GM12878 (cell line): ENCODE measurements at regions not wholly inside any gene's neighbourhood (a gene's known extent, or its start where the extent isn't known, plus 50 kb on each side); places are given as distances from the start of the nearest gene placed in this dataset.

Source experiments
- ATAC-seq: fragments of 200-7000 bp; cut with Tn5 transposase; 3 replicates; pipeline ENCODE4 v1.9.1; 2020; ENCODE audit warnings: mild to moderate bottlenecking, moderate library complexity
- BruUV-seq: library from RNA; stranded (reverse); fragments of 400-500 nt; replicated peaks from 2 replicates; lab custom pipeline; 2021; lab: Mats Ljungman, UMichigan
- CTCF ChIA-PET: fragments of 300-600 bp; sonication (Branson Sonifier 250); formaldehyde crosslinking; extraction: SDS; loops from one replicate; lab custom pipeline; 2021; ENCODE audit warnings: inconsistent platforms; lab: Yijun Ruan, JAX
- POLR2A ChIA-PET: fragments of 350-600 bp; formaldehyde crosslinking; extraction: SDS; loops from one replicate; lab custom pipeline; 2021; ENCODE audit warnings: inconsistent platforms; lab: Charles Lee
- RAD21 ChIA-PET: fragments of 300-600 bp; sonication (Branson Sonifier 250); formaldehyde crosslinking; loops from one replicate; lab custom pipeline; 2023; ENCODE audit warnings: antibody characterized with exemption; ENCODE audit not compliant: unreplicated experiment; lab: Charles Lee
- SMC1A ChIA-PET: fragments of 300-600 bp; sonication (Branson Sonifier 250); formaldehyde crosslinking; loops from one replicate; lab custom pipeline; 2023; ENCODE audit not compliant: unreplicated experiment, uncharacterized antibody; lab: Charles Lee
- DNase-seq: peaks from one replicate; pipeline ENCODE4 v3.0.0-alpha.2; 2011; ENCODE audit warnings: low read depth, low spot score
- FAIRE-seq: peaks from 3 replicates; lab custom pipeline; 2011; peaks lifted over from hg19 to GRCh38; lab: Jason Lieb, UNC
- H2AFZ ChIP-seq: 2 replicates; pipeline ENCODE4 v1.6.0; 2011; ENCODE audit warnings: low read depth, low read length, control low read depth; ENCODE audit not compliant: control insufficient read depth
- H3K27ac ChIP-seq: 2 replicates; pipeline ENCODE4 v1.5.1; 2011; ENCODE audit warnings: control low read depth; ENCODE audit not compliant: control insufficient read depth, insufficient read depth
- H3K27me3 ChIP-seq, 2 experiments: replicated peaks in 1 of 2; 2 replicates each; pipeline versions ENCODE4 v1.6.0 to v1.6.1; 2011; ENCODE audit warnings: low read length in 1 of 2; ENCODE audit not compliant: control insufficient read depth in 2 of 2, insufficient read depth in 2 of 2
- H3K36me3 ChIP-seq, 2 experiments: 2 replicates each; pipeline ENCODE4 v1.5.1; 2011; ENCODE audit warnings: low read length in 1 of 2; ENCODE audit not compliant: control insufficient read depth in 2 of 2, insufficient read depth in 2 of 2
- H3K4me1 ChIP-seq: 2 replicates; pipeline ENCODE4 v1.6.1; 2011; ENCODE audit warnings: mild to moderate bottlenecking, low read length, moderate library complexity, mixed read lengths; ENCODE audit not compliant: control insufficient read depth, insufficient read depth
- H3K4me2 ChIP-seq: 2 replicates; pipeline ENCODE4 v1.6.0; 2011; ENCODE audit warnings: control low read depth; ENCODE audit not compliant: control insufficient read depth, insufficient read depth
- H3K4me3 ChIP-seq: fragments of 200-600 bp; sonication (generic); 2 replicates; pipeline ENCODE4 v1.5.1; 2016
- H3K79me2 ChIP-seq: 2 replicates; pipeline ENCODE4 v1.6.0; 2011; ENCODE audit warnings: low read length; ENCODE audit not compliant: control insufficient read depth, insufficient read depth
- H3K9ac ChIP-seq: 2 replicates; pipeline ENCODE4 v1.8.0; 2011; ENCODE audit warnings: low read length, control low read depth, mixed read lengths; ENCODE audit not compliant: control insufficient read depth, insufficient read depth
- H3K9me3 ChIP-seq: replicated peaks from 3 replicates; pipeline ENCODE4 v1.5.1; 2011; ENCODE audit warnings: mild to moderate bottlenecking, low read length; ENCODE audit not compliant: control insufficient read depth, insufficient read depth
- H4K20me1 ChIP-seq: 2 replicates; pipeline ENCODE4 v1.6.0; 2011; ENCODE audit not compliant: control insufficient read depth, insufficient read depth
- ATF2 ChIP-seq: IDR thresholded peaks from 2 replicates; pipeline ENCODE4 v1.6.1; 2012; ENCODE audit warnings: low read length, inconsistent platforms
- BHLHE40 ChIP-seq, 2 experiments: fragments of 450-650 bp in 1 of 2; IDR thresholded peaks; 2 replicates each; pipeline ENCODE4 v1.6.1; 2011 to 2017; ENCODE audit warnings: low read depth in 2 of 2, borderline replicate concordance in 1 of 2, improper control_type of control experiment in 1 of 2, low read length in 1 of 2, mild to moderate bottlenecking in 1 of 2
- IRF4 ChIP-seq: IDR thresholded peaks from 2 replicates; pipeline ENCODE4 v1.6.1; 2011; ENCODE audit warnings: low read depth, low read length
- JUNB ChIP-seq: IDR thresholded peaks from 2 replicates; pipeline ENCODE4 v1.6.1; 2016; ENCODE audit warnings: antibody characterized with exemption, mild to moderate bottlenecking
- MYC ChIP-seq: IDR thresholded peaks from 2 replicates; pipeline ENCODE4 v1.6.1; 2011; ENCODE audit warnings: mild to moderate bottlenecking, low read length, moderate library complexity, inconsistent platforms; ENCODE audit not compliant: insufficient read depth, insufficient replicate concordance, insufficient read length, severe bottlenecking
- RAD51 ChIP-seq: fragments of 450-650 bp; IDR thresholded peaks from 2 replicates; pipeline ENCODE4 v1.6.1; 2016; ENCODE audit warnings: moderate library complexity, mild to moderate bottlenecking, inconsistent platforms
- RCOR1 ChIP-seq: conservative IDR thresholded peaks from 2 replicates; pipeline ENCODE4 v1.6.1; 2012; ENCODE audit warnings: low read depth, low read length, improper control_type of control experiment
- SMAD5 ChIP-seq: IDR thresholded peaks from 2 replicates; pipeline ENCODE4 v1.6.1; 2016; ENCODE audit warnings: antibody characterized with exemption, low read depth
- TCF12 ChIP-seq: IDR thresholded peaks from 2 replicates; pipeline ENCODE4 v1.6.1; 2011; ENCODE audit warnings: low read depth, mild to moderate bottlenecking, low read length
- YY1 ChIP-seq: IDR thresholded peaks from 2 replicates; pipeline ENCODE4 v1.6.1; 2011; ENCODE audit warnings: low read depth, mild to moderate bottlenecking, low read length
- ZBTB4 ChIP-seq: fragments of 450-650 bp; formaldehyde crosslinking; IDR thresholded peaks from 2 replicates; pipeline ENCODE4 v1.4.0; 2022; ENCODE audit warnings: mild to moderate bottlenecking, moderate library complexity
- WGBS: methylation state at CpG from one replicate; pipeline ENCODE4 v1.1.6; 2016; ENCODE audit warnings: low lambda C conversion rate; ENCODE audit not compliant: insufficient replicate concordance, insufficient coverage; ENCODE audit errors: missing lambda C conversion rate; 5-methylcytosine and 5-hydroxymethylcytosine counted together
- in situ Hi-C: fragments of 300-500 bp; cut with MboI; formaldehyde crosslinking; loops from 9 replicates; pipeline ENCODE4 v1.14.3; 2018; ENCODE audit warnings: mixed read lengths
- intact Hi-C: fragments of 100-400 bp; cut with micrococcal nuclease; formaldehyde crosslinking; loops from one replicate; pipeline ENCODE4 v1.14.2; 2022; ENCODE audit not compliant: unreplicated experiment
- TF ChIP-seq, protein P1 (sequence below): fragments of 450-650 bp; formaldehyde crosslinking; IDR thresholded peaks from 2 replicates; pipeline ENCODE4 v1.5.0; 2022; ENCODE audit warnings: mild to moderate bottlenecking, missing genetic modification characterization
- TF ChIP-seq, protein P2 (sequence below): fragments of 450-650 bp; IDR thresholded peaks from 2 replicates; pipeline ENCODE4 v1.6.1; 2017; ENCODE audit warnings: borderline replicate concordance

GRCh38 chrX:57232658-57233360 lies 53.7 kb upstream of the FAAH2 start:
- Histone ChIP-seq H3K27ac (no peak overlapping the region; the same call in 1 of the 2 replicates), H3K79me2 (no peaks in the 10 kb centered on the region), H3K36me3 (no peaks in the 10 kb centered on the region), H4K20me1 (no peaks in the 10 kb centered on the region), H3K9me3 (no peaks in the 10 kb centered on the region), H3K9ac (no peak overlapping the region), H2AFZ (no peak overlapping the region), H3K4me1 (no peaks in the 10 kb centered on the region), H3K4me2 (no peak overlapping the region), H3K27me3 (no peaks in the 10 kb centered on the region), H3K4me3 (no peak overlapping the region)
- FAIRE-seq, result no peak
- CTCF ChIA-PET, result no interaction called here
- 9% methylated on average over 3 of the region's 3 CpGs for WGBS
- POLR2A ChIA-PET, result no interaction called here
- in situ Hi-C loops (no loop called here), intact Hi-C loops (no loop called here)
- ATAC-seq, result peak; percentile 94
- peak; percentile 25 for DNase-seq
- BruUV-seq, result no TSS peak
- RAD21 ChIA-PET, result no interaction called here
- SMC1A ChIA-PET, result no interaction called here
- TF ChIP-seq JUNB, result peak; percentile 77
- no peak for TF ChIP-seq MYC
- no peak for TF ChIP-seq RCOR1
- peak; percentile 53 to 83 for TF ChIP-seq BHLHE40 (IDR thresholded peaks at IDR 0.05; ENCODE audit: borderline replicate concordance in 1 of 2, low read depth in 2 of 2, low read length in 1 of 2)
- no peak for TF ChIP-seq YY1
- TF ChIP-seq, protein P1, sequence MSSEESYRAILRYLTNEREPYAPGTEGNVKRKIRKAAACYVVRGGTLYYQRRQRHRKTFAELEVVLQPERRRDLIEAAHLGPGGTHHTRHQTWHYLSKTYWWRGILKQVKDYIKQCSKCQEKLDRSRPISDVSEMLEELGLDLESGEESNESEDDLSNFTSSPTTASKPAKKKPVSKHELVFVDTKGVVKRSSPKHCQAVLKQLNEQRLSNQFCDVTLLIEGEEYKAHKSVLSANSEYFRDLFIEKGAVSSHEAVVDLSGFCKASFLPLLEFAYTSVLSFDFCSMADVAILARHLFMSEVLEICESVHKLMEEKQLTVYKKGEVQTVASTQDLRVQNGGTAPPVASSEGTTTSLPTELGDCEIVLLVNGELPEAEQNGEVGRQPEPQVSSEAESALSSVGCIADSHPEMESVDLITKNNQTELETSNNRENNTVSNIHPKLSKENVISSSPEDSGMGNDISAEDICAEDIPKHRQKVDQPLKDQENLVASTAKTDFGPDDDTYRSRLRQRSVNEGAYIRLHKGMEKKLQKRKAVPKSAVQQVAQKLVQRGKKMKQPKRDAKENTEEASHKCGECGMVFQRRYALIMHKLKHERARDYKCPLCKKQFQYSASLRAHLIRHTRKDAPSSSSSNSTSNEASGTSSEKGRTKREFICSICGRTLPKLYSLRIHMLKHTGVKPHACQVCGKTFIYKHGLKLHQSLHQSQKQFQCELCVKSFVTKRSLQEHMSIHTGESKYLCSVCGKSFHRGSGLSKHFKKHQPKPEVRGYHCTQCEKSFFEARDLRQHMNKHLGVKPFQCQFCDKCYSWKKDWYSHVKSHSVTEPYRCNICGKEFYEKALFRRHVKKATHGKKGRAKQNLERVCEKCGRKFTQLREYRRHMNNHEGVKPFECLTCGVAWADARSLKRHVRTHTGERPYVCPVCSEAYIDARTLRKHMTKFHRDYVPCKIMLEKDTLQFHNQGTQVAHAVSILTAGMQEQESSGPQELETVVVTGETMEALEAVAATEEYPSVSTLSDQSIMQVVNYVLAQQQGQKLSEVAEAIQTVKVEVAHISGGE, result no peak
- TF ChIP-seq, protein P2, sequence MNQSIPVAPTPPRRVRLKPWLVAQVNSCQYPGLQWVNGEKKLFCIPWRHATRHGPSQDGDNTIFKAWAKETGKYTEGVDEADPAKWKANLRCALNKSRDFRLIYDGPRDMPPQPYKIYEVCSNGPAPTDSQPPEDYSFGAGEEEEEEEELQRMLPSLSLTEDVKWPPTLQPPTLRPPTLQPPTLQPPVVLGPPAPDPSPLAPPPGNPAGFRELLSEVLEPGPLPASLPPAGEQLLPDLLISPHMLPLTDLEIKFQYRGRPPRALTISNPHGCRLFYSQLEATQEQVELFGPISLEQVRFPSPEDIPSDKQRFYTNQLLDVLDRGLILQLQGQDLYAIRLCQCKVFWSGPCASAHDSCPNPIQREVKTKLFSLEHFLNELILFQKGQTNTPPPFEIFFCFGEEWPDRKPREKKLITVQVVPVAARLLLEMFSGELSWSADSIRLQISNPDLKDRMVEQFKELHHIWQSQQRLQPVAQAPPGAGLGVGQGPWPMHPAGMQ, result no peak
- TF ChIP-seq ZBTB4, result 0 out of 2 replicates have a peak, but pooled peaks have one; percentile 48
- TF ChIP-seq RAD51, result peak; percentile 98
- no peak for TF ChIP-seq SMAD5
- TF ChIP-seq TCF12, result no peak
- TF ChIP-seq ATF2, result 0 out of 2 replicates have a peak, but pooled peaks have one; percentile 23
- TF ChIP-seq IRF4, result peak; percentile 61; the same call in 1 of the 2 replicates
